Uterus (tissue), 2 donors: ENCODE measurements at regions not wholly inside any gene's neighbourhood (a gene's known extent, or its start where the extent isn't known, plus 50 kb on each side); places are given as distances from the start of the nearest gene placed in this dataset.

Experiments used
- CTCF ChIP-seq, 4 experiments: fragments of 200-600 bp in 2 of 4; fragments of 450-650 bp in 2 of 4; sonication (generic) in 2 of 4; IDR thresholded peaks; one replicate each; pipeline ENCODE4 v1.5.1; 2016 to 2019; ENCODE audit warnings: antibody characterized with exemption in 4 of 4, mild to moderate bottlenecking in 2 of 4, moderate library complexity in 1 of 4
- POLR2A ChIP-seq, 2 donors: fragments of 450-650 bp; IDR thresholded peaks; one replicate each; pipeline ENCODE4 v1.6.1; 2016; ENCODE audit warnings: antibody characterized with exemption in 2 of 2, mild to moderate bottlenecking in 1 of 2, moderate library complexity in 1 of 2

GRCh38 chr6:139972116-139972515 is 597.7 kb upstream of the CITED2 start:
- TF ChIP-seq CTCF (IDR thresholded peaks at IDR 0.05) (no peak), POLR2A (IDR thresholded peaks at IDR 0.05) (no peak)
